DMS153 treated with DMSO at 0.1 percent for 48 hours (cell line): ENCODE measurements at regions not wholly inside any gene's neighbourhood (a gene's known extent, or its start where the extent isn't known, plus 50 kb on each side); places are given as distances from the start of the nearest gene placed in this dataset.

Experiments
- DNase-seq: peaks from one replicate; lab custom pipeline; 2025; ENCODE audit not compliant: unreplicated experiment; lab: John Stamatoyannopoulos, UW

DNA sequence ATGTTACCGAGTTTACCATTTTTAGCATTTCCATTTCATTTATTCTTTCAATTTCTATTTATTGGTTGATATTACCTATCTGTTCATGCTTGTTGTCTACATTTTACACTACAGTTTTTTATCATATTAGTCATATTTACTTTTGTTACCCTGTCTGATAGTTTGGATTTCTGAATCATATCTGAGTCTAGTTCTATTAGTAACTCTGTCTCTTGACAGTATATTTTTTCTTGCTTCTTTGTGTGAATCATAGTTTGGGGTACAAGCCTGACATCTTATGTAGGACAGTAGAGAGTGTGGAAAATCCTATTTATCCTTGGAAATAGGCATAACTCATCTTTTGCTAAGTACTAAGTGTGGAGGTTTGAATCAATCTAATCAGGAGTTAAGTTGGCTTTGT is 263.9 kb upstream of the SESN3 start:
- DNase-seq = no peak

DNA sequence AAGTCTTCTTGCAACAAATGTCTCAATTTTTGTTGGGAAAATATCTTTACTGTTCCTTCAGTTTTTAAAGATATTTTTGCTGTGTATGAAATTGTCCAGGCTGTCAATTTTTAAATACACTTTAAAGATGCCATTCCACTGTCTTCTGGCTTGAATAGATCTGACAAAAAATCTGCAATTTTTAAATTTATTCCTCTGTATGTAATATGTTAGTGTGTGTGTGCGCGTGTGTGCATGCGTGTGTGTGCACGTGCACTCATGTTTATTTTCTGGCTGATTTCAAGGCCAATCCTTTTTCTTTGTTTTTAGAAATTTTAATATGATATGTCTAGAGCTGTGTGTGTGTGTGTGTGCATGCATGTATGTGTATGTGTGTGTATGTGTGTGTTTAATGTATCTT is 263.2 kb upstream of the SESN3 start:
- no peak for DNase-seq

DNA sequence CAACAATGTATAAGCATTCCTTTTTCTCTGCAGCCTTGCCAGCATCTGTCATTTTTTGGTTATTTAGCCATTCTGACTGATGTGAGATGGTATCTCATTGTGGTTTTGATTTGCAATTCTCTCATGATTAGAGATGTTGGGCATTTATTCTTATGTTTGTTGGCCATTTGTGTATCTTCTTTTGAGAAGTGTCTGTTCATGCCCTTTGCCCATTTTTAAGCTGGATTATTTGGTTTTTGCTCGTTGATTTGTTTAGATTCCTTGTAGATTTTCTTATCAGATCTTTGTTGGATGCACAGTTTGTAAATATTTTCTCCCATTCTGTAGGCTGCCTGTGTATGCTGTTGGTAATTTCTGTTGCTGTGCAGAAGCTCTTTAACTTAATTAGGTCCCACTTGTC is 259.6 kb upstream of the SESN3 start:
- DNase-seq = no peak

DNA sequence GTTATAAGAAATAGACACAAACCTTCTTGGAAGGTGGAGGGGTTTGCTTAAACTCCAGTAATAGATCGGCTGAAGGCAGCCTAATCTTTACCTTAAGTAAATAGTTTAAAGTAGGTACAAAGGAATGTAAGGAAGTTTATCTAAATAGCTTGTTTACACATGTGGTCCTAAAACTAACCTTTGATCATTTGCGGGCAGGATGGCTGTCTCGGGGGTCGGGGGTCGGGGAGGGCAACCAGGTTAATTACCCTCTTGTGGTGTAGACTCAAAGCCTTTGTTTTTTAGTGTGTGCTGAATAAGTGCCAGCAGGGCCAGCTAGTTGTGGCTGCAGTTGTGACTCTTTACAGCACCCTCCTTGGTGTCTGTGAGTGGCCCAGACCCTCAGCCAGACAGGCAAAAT is 256.9 kb upstream of the SESN3 start:
- DNase-seq = no peak

DNA sequence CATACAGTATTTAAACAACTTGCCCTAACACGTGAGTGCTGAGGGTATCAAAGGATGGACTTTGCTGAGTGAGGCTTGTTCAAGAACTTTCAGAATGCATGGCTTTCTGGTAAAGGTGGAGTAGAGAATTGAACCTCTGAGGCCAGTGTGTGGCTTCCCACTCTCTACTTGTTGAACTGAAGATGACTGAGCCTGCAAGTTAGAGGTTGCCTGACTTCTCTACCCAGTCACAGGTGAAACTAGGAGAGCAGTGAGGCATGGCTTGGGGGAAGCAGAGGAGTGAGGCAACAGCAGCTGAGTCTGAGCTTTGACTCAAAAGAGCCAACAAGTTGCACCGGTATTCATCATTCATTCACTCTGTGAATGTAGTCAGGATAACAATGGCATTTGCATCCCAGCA is 256.4 kb upstream of the SESN3 start:
- DNase-seq = no peak

DNA sequence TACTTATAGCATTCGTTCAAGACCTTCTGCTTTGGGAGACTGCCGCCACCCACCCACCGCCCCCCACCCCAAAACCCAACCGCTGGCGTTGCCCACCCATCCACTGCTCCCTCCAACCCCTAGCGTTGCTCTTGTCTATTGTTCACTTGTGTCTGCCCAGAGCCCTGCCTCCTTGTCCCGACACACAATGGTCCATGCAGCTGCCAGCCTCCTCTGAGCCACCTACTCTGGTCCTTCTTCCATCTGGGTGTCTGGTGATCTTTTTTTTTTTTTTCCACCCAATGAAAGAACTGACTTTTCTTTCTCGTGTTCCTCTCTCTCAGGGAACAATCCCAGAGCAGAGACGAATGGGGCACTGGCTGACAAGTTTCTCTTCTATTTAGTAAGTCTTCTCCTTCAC is 256.0 kb upstream of the SESN3 start:
- no peak for DNase-seq

DNA sequence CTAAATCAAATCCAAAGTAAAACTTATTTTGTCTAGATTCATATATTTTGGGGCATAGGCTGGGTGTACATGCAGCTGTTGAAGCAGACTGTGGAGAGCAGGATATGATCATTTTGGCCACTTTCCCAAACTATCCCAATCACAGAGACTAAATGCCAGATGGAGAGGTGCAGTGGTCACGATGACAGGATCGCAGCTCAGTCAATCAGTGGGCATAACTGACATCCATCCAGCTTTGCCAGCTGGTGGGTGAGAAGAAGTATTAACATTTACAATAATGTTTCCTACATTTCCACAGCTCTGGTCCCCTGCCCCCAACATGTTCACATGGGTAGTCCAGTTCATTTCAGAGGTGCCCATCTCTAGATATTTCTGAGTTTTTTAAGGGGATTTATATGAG is 255.5 kb upstream of the SESN3 start:
- DNase-seq = no peak

DNA sequence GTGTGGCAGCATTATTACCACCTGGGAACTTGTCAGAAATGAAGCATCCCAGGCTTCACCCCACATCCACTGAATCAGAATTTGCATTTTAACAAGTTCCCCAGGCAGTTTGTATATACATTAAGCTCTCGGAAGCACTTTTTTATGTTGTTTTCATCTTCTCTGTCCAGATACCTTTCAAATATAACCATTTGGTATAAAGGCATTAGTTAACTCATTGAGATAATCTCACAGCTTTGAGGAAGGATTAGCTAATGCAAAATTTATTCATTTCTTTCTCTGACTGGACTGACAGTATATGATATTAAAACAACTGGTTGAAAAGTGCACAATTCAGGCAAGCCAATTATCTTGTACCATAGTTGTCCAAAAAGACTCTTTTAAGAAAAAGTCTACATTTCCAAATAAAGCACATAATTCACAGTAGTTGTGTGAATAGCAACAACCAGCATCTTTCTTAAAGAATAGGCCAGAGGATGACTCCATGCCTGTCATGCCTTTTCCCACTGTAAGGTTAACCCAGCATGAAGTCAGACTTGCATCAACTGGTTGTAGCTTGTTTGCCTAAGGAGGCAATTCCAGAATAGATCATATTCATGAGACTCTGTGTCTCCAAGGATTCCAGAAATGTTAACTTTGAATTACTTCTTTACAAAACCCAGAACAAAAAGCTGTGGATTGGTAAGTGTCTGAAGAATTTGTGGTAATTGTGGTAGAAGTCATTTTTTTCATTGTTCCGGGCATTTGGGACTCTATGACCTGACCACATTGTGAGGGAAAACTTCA is 254.3 kb upstream of the SESN3 start:
- DNase-seq = no peak

DNA sequence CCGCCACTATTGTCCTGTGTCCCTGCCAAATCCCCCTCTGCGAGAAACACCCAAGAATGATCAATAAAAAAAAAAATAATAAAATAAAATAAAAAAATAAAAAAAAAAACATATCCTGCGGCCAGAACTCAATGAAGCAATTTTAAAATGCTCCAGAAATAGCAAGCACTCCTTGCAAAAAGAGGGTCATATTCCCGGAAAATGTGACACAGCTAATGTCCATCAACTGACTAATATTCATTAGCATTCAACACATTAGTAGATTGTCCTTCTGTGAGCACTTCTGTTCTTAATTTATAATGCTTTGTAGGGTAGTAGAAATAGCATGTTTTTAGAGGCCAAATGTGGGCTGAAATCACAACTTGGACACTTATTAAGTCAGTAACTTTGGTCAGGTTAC is 252.3 kb upstream of the SESN3 start:
- no peak for DNase-seq

DNA sequence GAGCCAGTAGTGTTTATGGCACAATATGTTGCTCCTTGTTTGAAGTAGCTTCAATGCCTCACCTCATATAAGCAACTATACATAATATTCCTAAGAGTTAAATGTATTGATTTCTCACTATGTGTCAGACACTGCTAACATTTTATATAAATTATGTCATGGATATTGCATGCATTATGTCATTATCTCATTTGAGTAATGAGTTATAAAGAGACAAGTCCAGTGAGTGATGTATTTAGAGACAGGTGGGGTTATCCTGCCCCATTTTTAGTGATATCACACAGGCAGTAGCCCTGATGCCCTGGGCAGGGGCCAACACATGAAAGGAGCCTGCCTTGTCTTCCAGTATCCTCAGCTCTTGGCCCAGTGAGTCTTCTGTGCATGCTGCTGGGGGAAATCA is 247.0 kb upstream of the SESN3 start:
- no peak for DNase-seq

DNA sequence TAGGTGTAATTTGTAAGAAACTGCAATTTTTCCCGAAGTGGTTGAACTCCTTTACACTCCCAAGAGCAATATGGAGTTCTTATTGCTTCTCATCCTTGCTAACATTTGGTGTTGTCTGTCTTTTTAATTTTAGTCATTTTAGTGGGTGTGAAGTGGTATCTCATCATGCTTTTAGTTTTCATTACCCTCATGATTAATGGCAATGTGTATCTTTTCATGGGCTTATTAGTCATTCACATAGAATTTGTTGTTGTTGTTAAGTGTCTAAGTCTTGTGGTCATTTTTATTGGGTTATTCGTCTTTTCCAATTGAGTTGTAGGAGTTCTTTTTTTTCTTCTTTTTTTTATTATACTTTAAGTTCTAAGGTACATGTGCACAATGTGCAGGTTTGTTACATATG is 238.3 kb upstream of the SESN3 start:
- no peak for DNase-seq

DNA sequence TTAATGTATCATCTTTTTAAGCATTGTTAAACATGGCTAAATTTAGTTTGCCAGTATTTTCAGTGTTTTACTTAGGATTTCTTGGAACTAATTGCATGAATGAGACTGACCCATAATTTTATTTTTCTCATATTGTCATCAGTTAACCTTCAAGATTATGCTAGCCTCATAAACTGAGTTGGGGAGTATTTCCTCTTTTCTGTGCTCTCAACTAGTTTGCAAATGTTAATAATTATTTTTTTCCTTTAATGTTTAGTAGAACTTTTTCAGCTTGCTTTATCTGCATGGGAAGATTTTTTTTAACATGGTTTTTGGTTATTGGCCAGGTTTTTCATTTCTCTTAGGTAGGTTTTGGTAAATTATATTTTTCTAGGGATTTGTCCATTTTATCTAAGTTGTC is 235.4 kb upstream of the SESN3 start:
- DNase-seq = no peak

DNA sequence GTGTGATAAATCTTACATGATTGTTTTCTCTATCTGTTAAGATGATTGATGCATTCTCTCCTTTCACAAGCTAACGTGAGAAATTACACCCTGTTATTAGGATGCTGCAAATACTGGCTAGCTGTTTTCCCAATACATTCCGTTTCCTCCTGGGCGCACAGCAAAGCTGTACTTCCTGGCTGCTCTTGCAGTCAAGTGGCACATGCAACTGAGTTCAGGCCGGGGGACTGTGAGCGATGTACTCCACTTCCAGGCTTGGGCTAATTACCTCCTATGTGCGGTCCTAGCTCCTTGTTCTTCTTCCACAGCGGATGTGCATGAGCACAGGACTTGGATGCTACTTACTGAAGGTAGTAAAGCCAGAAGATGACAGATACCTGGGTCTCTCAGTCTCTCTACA is 234.9 kb upstream of the SESN3 start:
- DNase-seq = peak; percentile 6

DNA sequence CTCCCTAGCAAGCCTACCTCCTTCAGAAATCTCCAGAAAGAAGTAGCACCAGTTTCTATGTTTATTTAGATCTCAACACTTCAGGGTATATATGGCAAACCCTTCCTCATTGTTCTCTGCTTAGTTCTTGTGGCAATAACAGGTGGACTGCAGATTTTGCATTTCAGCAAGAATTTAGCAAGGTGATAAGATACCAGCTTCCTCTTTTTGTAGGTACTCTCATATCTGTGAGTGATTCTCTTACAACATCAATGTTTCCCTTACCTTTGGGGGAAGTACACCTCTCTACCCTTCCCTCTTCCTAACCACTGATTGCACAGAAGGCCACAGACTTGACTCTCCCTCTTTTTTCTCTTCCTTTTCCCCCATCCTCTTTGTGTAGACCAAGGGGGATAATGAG is 230.9 kb upstream of the SESN3 start:
- DNase-seq = no peak

DNA sequence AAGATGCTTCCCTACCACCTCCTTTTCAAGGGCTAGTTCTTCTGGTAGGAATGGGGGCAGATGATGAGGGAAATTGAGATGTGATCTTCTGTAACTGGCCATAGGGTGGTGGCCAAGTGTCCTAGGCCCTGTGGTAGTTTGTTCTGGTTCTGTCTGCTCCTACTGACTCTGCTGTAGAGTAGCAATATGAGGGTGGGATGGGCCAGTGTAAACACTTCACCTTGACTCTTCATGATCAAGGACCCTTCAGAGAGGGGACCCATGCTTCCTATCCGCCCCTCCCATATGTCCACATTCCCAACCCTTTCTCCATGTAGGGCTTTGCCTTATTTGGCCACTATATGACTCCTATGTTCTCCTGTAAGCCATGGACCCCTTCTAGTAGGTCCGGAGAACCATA is 230.3 kb upstream of the SESN3 start:
- no peak for DNase-seq

DNA sequence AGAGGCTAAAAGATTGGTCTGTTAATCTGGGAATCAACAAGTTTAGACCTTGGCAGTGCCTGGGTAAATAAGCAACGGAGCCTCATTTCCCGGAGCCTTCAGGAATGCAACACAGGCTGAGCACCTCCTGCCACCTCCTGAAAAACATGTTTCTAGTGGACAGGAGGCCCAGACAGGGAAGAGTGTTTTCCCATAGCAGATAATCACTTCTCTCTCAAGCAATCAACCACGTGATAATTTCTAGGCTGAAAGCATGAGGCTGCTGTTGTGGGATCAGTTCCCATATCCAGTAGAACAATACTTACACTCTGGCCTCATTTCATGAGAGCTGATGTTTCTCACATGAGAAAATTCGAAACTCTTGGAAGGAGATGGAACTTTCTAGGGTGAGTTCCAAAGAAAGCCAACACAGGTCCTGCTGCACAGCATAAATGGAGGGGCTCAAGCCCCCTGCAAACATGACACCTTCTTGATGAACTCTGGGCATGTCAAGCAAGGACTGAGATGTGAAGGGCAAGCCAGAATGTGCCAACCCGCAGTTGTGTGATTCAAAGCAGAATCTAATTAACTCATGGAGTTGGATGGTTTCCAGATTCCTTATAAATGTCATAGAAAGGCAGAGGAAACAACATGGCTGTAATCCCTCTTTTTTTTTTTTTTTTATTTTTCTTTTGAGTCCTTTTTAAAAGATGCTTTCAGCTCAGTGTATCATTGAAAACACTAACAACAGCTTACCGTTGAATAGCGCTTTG is 228.5 kb upstream of the SESN3 start:
- peak; percentile 15 for DNase-seq

DNA sequence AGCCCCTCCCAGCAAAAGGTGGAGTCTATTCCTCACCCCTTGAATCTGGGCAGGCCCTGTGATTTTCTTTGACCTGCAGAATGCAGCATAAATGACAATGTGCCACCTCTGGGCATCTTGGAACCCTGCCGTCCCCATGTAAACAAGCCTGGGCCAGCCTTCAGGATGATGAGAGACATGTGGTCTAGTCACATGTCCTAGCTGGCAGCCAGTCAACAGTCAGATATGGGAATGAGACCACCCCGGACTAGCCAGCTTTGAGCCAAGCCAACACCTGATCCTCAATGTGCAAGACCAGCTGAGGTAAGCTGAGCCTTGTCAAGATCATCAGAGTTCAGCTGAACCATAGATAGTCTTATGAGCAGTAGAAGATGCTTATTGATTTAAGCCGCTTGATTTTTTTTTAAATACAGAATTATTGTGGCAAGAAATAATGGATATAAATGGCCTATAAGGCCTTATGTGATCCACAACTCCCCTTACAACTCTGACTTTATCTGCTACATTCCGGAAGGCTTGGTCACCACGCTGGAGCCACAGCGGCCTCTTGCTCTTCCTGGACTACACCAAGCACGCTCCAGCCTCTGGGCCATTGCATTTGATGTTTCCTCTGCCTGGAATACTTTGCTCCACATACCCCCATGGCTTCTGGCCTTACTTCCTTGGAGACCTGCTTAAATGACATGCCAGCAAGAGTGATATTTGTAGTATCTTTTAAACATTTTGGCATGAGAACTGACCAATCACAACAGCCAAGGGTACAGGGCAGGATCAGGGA is 225.9 kb upstream of the SESN3 start:
- DNase-seq = no peak

DNA sequence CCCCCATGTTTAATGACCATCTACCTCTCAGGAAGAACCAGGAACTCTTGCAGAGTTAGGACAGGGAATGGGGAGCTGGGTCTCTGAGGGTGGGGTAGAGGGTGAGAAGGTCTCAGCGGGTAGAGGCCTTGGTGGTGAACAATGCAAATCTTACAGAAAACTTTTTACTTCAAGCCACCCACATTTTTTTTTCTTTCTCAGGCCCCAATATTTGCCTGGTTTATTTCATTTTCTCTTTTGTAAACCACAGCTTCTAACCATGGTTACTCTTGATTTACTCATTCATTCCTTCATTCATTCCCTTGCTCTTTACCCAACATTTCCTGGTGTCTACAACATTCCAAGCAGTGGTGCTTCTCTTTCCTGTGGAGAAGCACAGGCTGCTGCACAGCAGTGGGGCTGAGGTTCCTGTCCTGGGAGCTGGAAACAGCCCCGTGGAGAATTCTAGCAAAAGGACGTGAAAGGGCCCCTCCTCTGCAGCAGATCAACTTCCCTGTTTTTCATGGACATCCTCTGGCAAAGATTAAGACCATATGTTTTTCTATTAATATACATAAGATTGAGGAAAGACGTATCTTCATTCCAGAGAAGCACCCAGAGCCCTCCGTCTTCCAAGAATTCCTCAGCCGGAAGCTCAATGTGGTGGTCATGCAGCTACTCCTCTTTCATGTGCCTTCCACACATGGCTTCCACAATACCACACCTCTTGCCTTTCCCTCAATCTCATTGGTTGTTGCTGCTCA is 224.4 kb upstream of the SESN3 start:
- DNase-seq = no peak

DNA sequence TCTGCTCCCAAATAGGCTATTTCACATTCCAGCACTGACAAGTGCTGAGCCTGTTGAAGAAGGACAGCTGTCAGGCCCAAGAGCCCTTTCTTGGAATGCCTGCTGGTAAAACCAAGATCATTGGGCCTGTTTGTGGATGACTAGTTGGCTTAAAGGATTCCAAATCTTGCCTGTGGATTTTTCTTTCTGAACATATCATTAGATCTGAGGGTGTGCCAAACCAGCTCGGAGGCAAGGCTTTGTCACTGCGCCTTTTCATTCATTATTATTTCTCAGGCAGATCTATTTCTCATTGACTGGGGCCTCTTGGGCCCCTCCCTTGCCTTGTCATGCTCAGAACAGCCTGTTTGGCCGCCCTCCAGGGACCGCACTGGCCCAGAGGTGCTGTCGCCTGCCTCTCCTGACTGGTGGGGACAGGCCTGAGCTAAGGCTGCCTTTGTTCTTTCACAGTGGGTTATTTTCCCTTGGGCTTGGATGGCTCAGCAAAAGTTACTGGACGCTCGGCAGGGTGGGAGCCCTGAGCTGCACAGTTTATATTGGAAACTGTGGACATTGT is 222.7 kb upstream of the SESN3 start:
- DNase-seq = no peak

DNA sequence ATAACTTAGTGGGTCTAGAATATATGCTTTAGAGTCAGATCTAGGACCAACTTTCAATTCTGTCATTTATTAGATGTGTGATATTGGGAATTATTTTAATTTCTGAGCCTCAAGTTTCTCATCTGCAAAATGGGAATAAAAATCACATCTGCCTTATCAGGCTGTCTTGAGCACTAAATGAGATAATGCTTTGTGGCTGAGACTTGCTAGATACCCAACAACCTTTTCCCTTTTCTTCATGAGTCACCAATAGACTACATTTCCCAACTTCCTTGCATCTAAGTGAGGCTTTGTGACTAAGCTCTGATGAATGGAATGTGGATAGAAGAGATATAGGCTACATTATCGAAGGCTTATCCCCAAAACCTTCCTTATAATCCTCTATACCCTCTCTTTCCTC is 220.7 kb upstream of the SESN3 start:
- DNase-seq = no peak

DNA sequence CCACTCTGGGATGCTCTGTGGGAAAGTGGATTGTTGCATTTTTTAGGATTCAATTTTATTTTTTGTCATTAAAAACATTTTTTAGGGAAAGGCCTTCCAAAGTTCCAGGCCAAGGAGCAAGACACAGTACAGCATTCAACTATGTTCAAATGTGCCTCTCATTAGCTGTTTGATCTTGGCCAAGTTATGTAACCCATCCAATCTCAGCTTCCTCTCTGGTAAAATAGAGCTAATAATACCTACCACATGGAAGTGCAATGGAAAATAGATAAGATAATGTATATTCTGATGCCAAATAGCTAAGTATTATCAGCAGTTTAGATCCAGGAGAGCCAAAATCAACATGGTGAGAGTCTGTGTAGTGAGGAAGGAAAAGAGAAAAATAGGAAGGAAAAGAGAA is 220.3 kb upstream of the SESN3 start:
- no peak for DNase-seq
